OCI-LY1 (cell line): ENCODE measurements at regions not wholly inside any gene's neighbourhood (a gene's known extent, or its start where the extent isn't known, plus 50 kb on each side); places are given as distances from the start of the nearest gene placed in this dataset.

ENCODE experiments used
- H2AFZ ChIP-seq: fragments of 200-600 bp; sonication (generic), shearing (Covaris generic); 2 replicates; pipeline ENCODE4 v1.6.0; 2014; ENCODE audit warnings: antibody characterized with exemption, mild to moderate bottlenecking, low read length
- H3F3A ChIP-seq: fragments of 200-600 bp; sonication (generic), shearing (Covaris generic); 2 replicates; pipeline ENCODE4 v1.6.0; 2014; ENCODE audit warnings: mild to moderate bottlenecking, antibody characterized with exemption, low read length, moderate library complexity; ENCODE audit not compliant: insufficient read depth
- H3K27ac ChIP-seq: fragments of 200-600 bp; sonication (generic); 2 replicates; pipeline ENCODE4 v1.5.1; 2014; ENCODE audit warnings: low read length, mixed run types, mild to moderate bottlenecking, low read depth; ENCODE audit not compliant: poor library complexity, severe bottlenecking
- H3K27me3 ChIP-seq: fragments of 200-600 bp; sonication (generic); 2 replicates; pipeline ENCODE4 v1.6.0; 2014; ENCODE audit warnings: antibody characterized with exemption, mild to moderate bottlenecking, low read length, moderate library complexity; ENCODE audit not compliant: insufficient read depth
- H3K36me3 ChIP-seq: fragments of 200-600 bp; sonication (generic); 2 replicates; pipeline ENCODE4 v1.6.1; 2014; ENCODE audit warnings: mild to moderate bottlenecking, antibody characterized with exemption, low read length, moderate library complexity, mixed read lengths; ENCODE audit not compliant: insufficient read depth
- H3K4me1 ChIP-seq: fragments of 200-600 bp; sonication (generic); 2 replicates; pipeline ENCODE4 v1.5.1; 2014; ENCODE audit warnings: mild to moderate bottlenecking, low read length, moderate library complexity; ENCODE audit not compliant: insufficient read depth, severe bottlenecking
- H3K4me2 ChIP-seq: fragments of 200-600 bp; sonication (generic), shearing (Covaris generic); 2 replicates; pipeline ENCODE4 v1.6.1; 2014; ENCODE audit warnings: low read length
- H3K4me3 ChIP-seq: fragments of 200-600 bp; sonication (generic); 2 replicates; pipeline ENCODE4 v1.5.1; 2014; ENCODE audit warnings: low read length, low read depth, mild to moderate bottlenecking, mixed read lengths; ENCODE audit not compliant: poor library complexity, severe bottlenecking
- H3K79me2 ChIP-seq: fragments of 200-600 bp; shearing (Covaris generic); 2 replicates; pipeline ENCODE4 v1.6.1; 2016; ENCODE audit warnings: mixed run types, low read length, mixed read lengths; ENCODE audit not compliant: insufficient read depth
- H3K9ac ChIP-seq: fragments of 200-600 bp; sonication (generic), shearing (Covaris generic); 2 replicates; pipeline ENCODE4 v1.6.1; 2014; ENCODE audit warnings: mild to moderate bottlenecking, low read length, mixed read lengths
- H3K9me2 ChIP-seq: fragments of 200-600 bp; sonication (generic), shearing (Covaris generic); 2 replicates; pipeline ENCODE4 v1.6.1; 2014; ENCODE audit warnings: low read depth, mild to moderate bottlenecking, low read length, mixed read lengths
- H3K9me3 ChIP-seq: fragments of 200-600 bp; shearing (Covaris generic); 2 replicates; pipeline ENCODE4 v1.6.1; 2014; ENCODE audit warnings: low read length, mixed read lengths
- H4K20me1 ChIP-seq: fragments of 200-600 bp; sonication (generic), shearing (Covaris generic); 2 replicates; pipeline ENCODE4 v1.6.0; 2016; ENCODE audit warnings: mild to moderate bottlenecking, low read length; ENCODE audit not compliant: insufficient read depth
- CTCF ChIP-seq: fragments of 200-600 bp; sonication (generic), shearing (Covaris generic); IDR thresholded peaks from 2 replicates; pipeline ENCODE4 v1.5.1; 2017; ENCODE audit warnings: mild to moderate bottlenecking, antibody characterized with exemption, low read length, moderate library complexity, mixed read lengths
- EZH2 ChIP-seq: fragments of 200-600 bp; sonication (generic), shearing (Covaris generic); IDR thresholded peaks from 2 replicates; pipeline ENCODE4 v1.8.0; 2017; ENCODE audit warnings: borderline replicate concordance, mixed run types, mild to moderate bottlenecking, antibody characterized with exemption, low read length, moderate library complexity, mixed read lengths

- no peak overlapping the region for H3K4me2 ChIP-seq
- H3K4me1 ChIP-seq = no peaks in the 10 kb centered on the region
- no peak overlapping the region for H2AFZ ChIP-seq
Measured at GRCh38 chr7:156515911-156516790, 124.4 kb upstream of the RNF32 start.

GRCh38 chr7:156514851-156515250, 125.7 kb upstream of the RNF32 start:
- no peak overlapping the region for H3K27ac ChIP-seq
- peaks cover 9% of the 10 kb centered on the region; the same call in 1 of the 2 replicates for H3K9me3 ChIP-seq
- H3K27me3 ChIP-seq = peaks cover 7% of the 10 kb centered on the region; the same call in 1 of the 2 replicates
- TF ChIP-seq CTCF = no peak
- TF ChIP-seq EZH2 = no peak
- no peaks in the 10 kb centered on the region for H3K79me2 ChIP-seq
- no peak overlapping the region for H3K9ac ChIP-seq
- no peaks in the 10 kb centered on the region for H3K4me1 ChIP-seq
- H3F3A ChIP-seq = no peaks in the 10 kb centered on the region
- H4K20me1 ChIP-seq = no peaks in the 10 kb centered on the region
- no peak overlapping the region for H3K4me2 ChIP-seq
- H3K9me2 ChIP-seq = no peaks in the 10 kb centered on the region
- no peaks in the 10 kb centered on the region for H3K36me3 ChIP-seq
- no peak overlapping the region for H2AFZ ChIP-seq
- H3K4me3 ChIP-seq = no peak overlapping the region

More at GRCh38 chr7:156515911-156516790, 124.4 kb upstream of the RNF32 start:
- H3K27ac ChIP-seq = no peak overlapping the region
- no peak overlapping the region for H3K4me3 ChIP-seq
- no peaks in the 10 kb centered on the region for H3F3A ChIP-seq
- TF ChIP-seq EZH2 (no peak), CTCF (no peak)
- H4K20me1 ChIP-seq = no peaks in the 10 kb centered on the region
- H3K27me3 ChIP-seq = peaks cover 7% of the 10 kb centered on the region; the same call in 1 of the 2 replicates
- no peaks in the 10 kb centered on the region for H3K36me3 ChIP-seq
- no peak overlapping the region for H3K9ac ChIP-seq
- H3K9me2 ChIP-seq = no peaks in the 10 kb centered on the region
- no peaks in the 10 kb centered on the region for H3K79me2 ChIP-seq
- peaks cover 3% of the 10 kb centered on the region; the same call in 1 of the 2 replicates for H3K9me3 ChIP-seq

GRCh38 chr7:156511426-156511825, 129.1 kb upstream of the RNF32 start:
- Histone ChIP-seq H3K27me3 (no peaks in the 10 kb centered on the region), H2AFZ (no peak overlapping the region), H4K20me1 (no peaks in the 10 kb centered on the region), H3K9me2 (no peaks in the 10 kb centered on the region), H3K9ac (no peak overlapping the region), H3K4me2 (no peak overlapping the region), H3K27ac (no peak overlapping the region), H3K4me1 (no peaks in the 10 kb centered on the region), H3K9me3 (peaks cover 9% of the 10 kb centered on the region; the same call in 1 of the 2 replicates), H3K4me3 (no peak overlapping the region), H3F3A (no peaks in the 10 kb centered on the region), H3K36me3 (no peaks in the 10 kb centered on the region), H3K79me2 (no peaks in the 10 kb centered on the region)
- TF ChIP-seq EZH2 = no peak
- no peak for TF ChIP-seq CTCF
